Mesendoderm (in vitro differentiated cells): ENCODE measurements at regions not wholly inside any gene's neighbourhood (a gene's known extent, or its start where the extent isn't known, plus 50 kb on each side); places are given as distances from the start of the nearest gene placed in this dataset.

ENCODE experiments used
- DNase-seq: peaks from one replicate; pipeline ENCODE4 v3.0.0; 2013
- H2AK5ac ChIP-seq: 2 replicates; pipeline ENCODE4 v1.6.1; 2013; ENCODE audit warnings: low read length, inconsistent platforms
- H2BK120ac ChIP-seq: 2 replicates; pipeline ENCODE4 v1.6.1; 2013; ENCODE audit warnings: low read depth, mild to moderate bottlenecking, low read length, moderate library complexity, mixed read lengths
- H2BK15ac ChIP-seq: replicated peaks from 2 replicates; pipeline ENCODE4 v1.6.1; 2013; ENCODE audit warnings: low read depth, mild to moderate bottlenecking, moderate library complexity
- H2BK5ac ChIP-seq: 2 replicates; pipeline ENCODE4 v1.6.1; 2013; ENCODE audit warnings: low read length, inconsistent platforms
- H3K18ac ChIP-seq: 2 replicates; pipeline ENCODE4 v1.6.1; 2013; ENCODE audit warnings: mild to moderate bottlenecking, low read length, mixed read lengths
- H3K23ac ChIP-seq: one replicate; pipeline ENCODE4 v1.6.1; 2013; ENCODE audit warnings: low read length
- H3K27ac ChIP-seq: 2 replicates; pipeline ENCODE4 v1.5.1; 2013; ENCODE audit warnings: low read depth, mild to moderate bottlenecking, inconsistent platforms, low read length, moderate library complexity
- H3K27me3 ChIP-seq: 2 replicates; pipeline ENCODE4 v1.6.1; 2013; ENCODE audit warnings: low read length, control low read depth, mild to moderate bottlenecking, inconsistent platforms; ENCODE audit not compliant: insufficient read depth, poor library complexity
- H3K36me3 ChIP-seq: 2 replicates; pipeline ENCODE4 v1.6.1; 2013; ENCODE audit warnings: low read length, inconsistent platforms; ENCODE audit not compliant: control insufficient read depth, insufficient read depth
- H3K4ac ChIP-seq: one replicate; pipeline ENCODE4 v1.6.1; 2013; ENCODE audit warnings: low read depth, mild to moderate bottlenecking, low read length, moderate library complexity
- H3K4me1 ChIP-seq: 2 replicates; pipeline ENCODE4 v1.6.1; 2013; ENCODE audit warnings: low read depth, low read length, inconsistent platforms; ENCODE audit not compliant: control insufficient read depth
- H3K4me2 ChIP-seq: 2 replicates; pipeline ENCODE4 v1.6.1; 2013; ENCODE audit warnings: low read length
- H3K4me3 ChIP-seq: 2 replicates; pipeline ENCODE4 v1.5.1; 2013; ENCODE audit warnings: mild to moderate bottlenecking, low read length
- H3K56ac ChIP-seq: one replicate; pipeline ENCODE4 v1.6.1; 2013; ENCODE audit warnings: low read length
- H3K79me1 ChIP-seq: 2 replicates; pipeline ENCODE4 v1.6.1; 2013; ENCODE audit warnings: low read length, inconsistent platforms
- H3K79me2 ChIP-seq: 2 replicates; pipeline ENCODE4 v1.6.1; 2013; ENCODE audit warnings: mild to moderate bottlenecking, low read length; ENCODE audit not compliant: control insufficient read depth, insufficient read depth
- H3K9ac ChIP-seq: 2 replicates; pipeline ENCODE4 v1.6.1; 2013; ENCODE audit warnings: low read length, inconsistent platforms
- H4K5ac ChIP-seq: one replicate; pipeline ENCODE4 v1.6.1; 2013; ENCODE audit warnings: low read length
- H4K8ac ChIP-seq: one replicate; pipeline ENCODE4 v1.6.1; 2013; ENCODE audit warnings: low read depth, mild to moderate bottlenecking, control low read depth, low read length, moderate library complexity
- WGBS: extraction: QIAGEN DNeasy Blood & Tissue Kit; methylation state at CpG from one replicate; pipeline ENCODE4 v1.1.7; 2013; ENCODE audit warnings: low lambda C conversion rate, missing lambda C conversion rate; ENCODE audit not compliant: insufficient coverage; ENCODE audit errors: extremely low coverage; 5-methylcytosine and 5-hydroxymethylcytosine counted together

DNA sequence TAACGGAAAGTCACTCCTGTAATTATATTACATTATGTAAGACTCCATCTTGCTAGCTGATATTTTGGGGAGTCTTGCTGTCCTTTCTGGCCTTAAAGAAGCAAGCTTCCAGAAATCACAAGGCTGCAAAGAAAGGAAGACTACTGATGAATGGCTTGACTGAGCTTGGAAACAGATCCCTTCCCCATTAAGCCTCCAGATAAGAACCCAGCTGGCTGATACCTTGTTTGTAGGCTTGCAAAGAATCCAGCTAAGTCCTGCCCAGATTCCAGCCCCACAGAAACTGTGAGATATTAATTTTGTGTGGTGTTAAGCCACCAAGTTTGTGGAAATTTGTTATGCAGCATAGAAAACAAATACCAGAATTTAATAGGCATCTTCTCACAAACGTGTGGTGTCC lies 49.9 kb upstream of the TMEM106B start:
- H3K36me3 ChIP-seq: no peaks in the 10 kb centered on the region
- no peak overlapping the region for H4K5ac ChIP-seq
- no peak overlapping the region for H3K4me2 ChIP-seq
- H2BK120ac ChIP-seq: no peak overlapping the region
- no peak overlapping the region for H3K4me3 ChIP-seq
- no peaks in the 10 kb centered on the region for H3K79me2 ChIP-seq
- H3K4me1 ChIP-seq: no peaks in the 10 kb centered on the region
- H3K18ac ChIP-seq: no peak overlapping the region
- no peak overlapping the region for H3K9ac ChIP-seq
- H2AK5ac ChIP-seq: no peak overlapping the region
- WGBS: no CpG with 5 or more reads among the region's 2 CpGs
- peak; percentile 25 for DNase-seq
- no peak overlapping the region for H4K8ac ChIP-seq
- no peak overlapping the region for H3K27ac ChIP-seq
- no peak overlapping the region for H3K23ac ChIP-seq
- no peak overlapping the region for H3K4ac ChIP-seq
- H2BK15ac ChIP-seq: no peak overlapping the region
- no peaks in the 10 kb centered on the region for H3K27me3 ChIP-seq
- H2BK5ac ChIP-seq: no peak overlapping the region
- H3K79me1 ChIP-seq: no peaks in the 10 kb centered on the region
- no peak overlapping the region for H3K56ac ChIP-seq
